Testis (tissue), 2 donors: ENCODE measurements at regions not wholly inside any gene's neighbourhood (a gene's known extent, or its start where the extent isn't known, plus 50 kb on each side); places are given as distances from the start of the nearest gene placed in this dataset.

Source experiments
- DNase-seq: peaks from one replicate; pipeline ENCODE4 v3.0.0-alpha.2; 2019
- H3K27ac ChIP-seq, 2 donors: fragments of 200-600 bp; sonication (generic); one replicate each; pipeline ENCODE4 v1.5.1; 2019
- H3K27me3 ChIP-seq: fragments of 200-600 bp; sonication (generic); one replicate; pipeline ENCODE4 v1.5.1; 2019
- H3K36me3 ChIP-seq: fragments of 200-600 bp; sonication (generic); one replicate; pipeline ENCODE4 v1.5.1; 2017; ENCODE audit warnings: low read depth; ENCODE audit errors: missing control alignments
- H3K4me1 ChIP-seq: fragments of 200-600 bp; sonication (generic); one replicate; pipeline ENCODE4 v1.5.1; 2019
- H3K4me3 ChIP-seq, 2 donors: fragments of 200-600 bp; sonication (generic); one replicate each; pipeline ENCODE4 v1.5.1; 2017 to 2019
- H3K9me3 ChIP-seq: fragments of 200-600 bp; sonication (generic); one replicate; pipeline ENCODE4 v1.5.1; 2017
- CTCF ChIP-seq, 3 experiments: fragments of 450-650 bp in 2 of 3; fragments of 200-600 bp in 1 of 3; sonication (generic) in 1 of 3; IDR thresholded peaks; one replicate each; pipeline ENCODE4 v1.5.1; 2016 to 2019; ENCODE audit warnings: antibody characterized with exemption in 3 of 3, mild to moderate bottlenecking in 2 of 3, moderate library complexity in 1 of 3
- POLR2A ChIP-seq: fragments of 450-650 bp; IDR thresholded peaks from one replicate; pipeline ENCODE4 v1.6.1; 2017; ENCODE audit warnings: antibody characterized with exemption, mild to moderate bottlenecking, moderate library complexity
- WGBS, 2 donors: methylation state at CpG; one replicate each; pipeline ENCODE4 v1.1.5; 2018; 5-methylcytosine and 5-hydroxymethylcytosine counted together
- intact Hi-C: fragments of 100-400 bp; cut with DNase I; formaldehyde crosslinking; loops from one replicate; pipeline ENCODE4 v1.15.1; 2023; ENCODE audit warnings: low total_unique reads
- small RNA-seq, 2 donors: library from RNA; depleted of rRNA; stranded (forward); fragments of <200 nt; gene quantifications; one replicate each; pipeline ENCODE3, GENCODE V24; 2016

- no peak for TF ChIP-seq POLR2A
- no peak for TF ChIP-seq CTCF (IDR thresholded peaks at IDR 0.05)
These were observed 64.2 kb upstream of the MBL2 start for GRCh38 chr10:52836816-52837215.

More at GRCh38 chr10:52836816-52837215, 64.2 kb upstream of the MBL2 start:
- no peak for DNase-seq
- H3K4me3 ChIP-seq: no peak overlapping the region
- no peaks in the 10 kb centered on the region for H3K36me3 ChIP-seq
- WGBS, 2 donors: 74 to 81% methylated on average over 2 of the region's 2 CpGs
- no peaks in the 10 kb centered on the region for H3K4me1 ChIP-seq
- intact Hi-C loops: no loop called here
- no peak overlapping the region for H3K27ac ChIP-seq
- H3K9me3 ChIP-seq: no peaks in the 10 kb centered on the region
- no peaks in the 10 kb centered on the region for H3K27me3 ChIP-seq

Small RNA genes in the stretch of these regions (small RNA-seq; reads per million reads assigned to genes)
- gene RF00019 (0 reads per million in 2 donors), gene RNA5SP318 (0 reads per million in 2 donors), gene SNRPEP8 (0 reads per million in 2 donors)
